HL-60 (cell line): ENCODE measurements at regions not wholly inside any gene's neighbourhood (a gene's known extent, or its start where the extent isn't known, plus 50 kb on each side); places are given as distances from the start of the nearest gene placed in this dataset.

Experiments used
- GABPA ChIP-seq: IDR thresholded peaks from 2 replicates; pipeline ENCODE4 v1.6.1; 2012; ENCODE audit warnings: low read depth
- REST ChIP-seq: IDR thresholded peaks from 2 replicates; pipeline ENCODE4 v1.6.1; 2012; ENCODE audit warnings: low read depth; ENCODE audit not compliant: insufficient replicate concordance
- TF ChIP-seq, protein P1 (sequence below): IDR thresholded peaks from one replicate; pipeline ENCODE4 v1.5.1; 2011; ENCODE audit warnings: low read length, control low read depth, inconsistent platforms; ENCODE audit not compliant: insufficient read depth

DNA sequence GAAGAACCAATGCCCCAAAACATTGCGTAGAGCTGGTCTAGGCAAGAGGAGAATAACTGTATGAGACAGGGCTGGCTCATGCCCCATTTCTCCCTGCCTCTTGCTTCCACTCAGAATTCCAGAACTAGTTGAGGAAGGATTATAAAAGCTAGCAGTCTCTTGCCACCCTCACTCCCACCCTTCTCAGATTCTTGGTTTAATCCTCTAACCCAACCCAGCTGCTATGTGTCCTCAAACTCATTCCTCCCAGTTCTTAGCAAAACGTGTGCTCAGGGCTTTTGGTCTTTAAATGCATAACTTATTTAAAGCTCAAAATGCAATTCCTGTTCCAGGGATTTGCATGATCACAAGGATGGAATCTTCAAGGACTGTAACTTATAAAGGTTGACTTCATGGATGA, 466.3 kb downstream of the COG6 start:
- no peak for TF ChIP-seq REST
- TF ChIP-seq, protein P1, sequence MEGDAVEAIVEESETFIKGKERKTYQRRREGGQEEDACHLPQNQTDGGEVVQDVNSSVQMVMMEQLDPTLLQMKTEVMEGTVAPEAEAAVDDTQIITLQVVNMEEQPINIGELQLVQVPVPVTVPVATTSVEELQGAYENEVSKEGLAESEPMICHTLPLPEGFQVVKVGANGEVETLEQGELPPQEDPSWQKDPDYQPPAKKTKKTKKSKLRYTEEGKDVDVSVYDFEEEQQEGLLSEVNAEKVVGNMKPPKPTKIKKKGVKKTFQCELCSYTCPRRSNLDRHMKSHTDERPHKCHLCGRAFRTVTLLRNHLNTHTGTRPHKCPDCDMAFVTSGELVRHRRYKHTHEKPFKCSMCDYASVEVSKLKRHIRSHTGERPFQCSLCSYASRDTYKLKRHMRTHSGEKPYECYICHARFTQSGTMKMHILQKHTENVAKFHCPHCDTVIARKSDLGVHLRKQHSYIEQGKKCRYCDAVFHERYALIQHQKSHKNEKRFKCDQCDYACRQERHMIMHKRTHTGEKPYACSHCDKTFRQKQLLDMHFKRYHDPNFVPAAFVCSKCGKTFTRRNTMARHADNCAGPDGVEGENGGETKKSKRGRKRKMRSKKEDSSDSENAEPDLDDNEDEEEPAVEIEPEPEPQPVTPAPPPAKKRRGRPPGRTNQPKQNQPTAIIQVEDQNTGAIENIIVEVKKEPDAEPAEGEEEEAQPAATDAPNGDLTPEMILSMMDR, result no peak
- no peak for TF ChIP-seq GABPA
